ENCODE measurements at regions not wholly inside any gene's neighbourhood (a gene's known extent, or its start where the extent isn't known, plus 50 kb on each side); places are given as distances from the start of the nearest gene placed in this dataset.

GRCh38 chr7:131197920-131198615, 129.6 kb upstream of the MKLN1 start:
- DNase-seq: no peak

- DNase-seq: no peak
Measured at GRCh38 chr7:131202451-131202850, 125.2 kb upstream of the MKLN1 start.

GRCh38 chr7:131203291-131203976, 124.2 kb upstream of the MKLN1 start:
- no peak for DNase-seq

- DNase-seq: no peak
Measured at GRCh38 chr7:131208777-131209176, 118.9 kb upstream of the MKLN1 start.

- DNase-seq: no peak
Measured at GRCh38 chr7:131210618-131211017, 117.1 kb upstream of the MKLN1 start.

- DNase-seq: no peak
Measured at GRCh38 chr7:131211500-131211899, 116.2 kb upstream of the MKLN1 start.

GRCh38 chr7:131212114-131212513, 115.6 kb upstream of the MKLN1 start:
- DNase-seq: no peak

GRCh38 chr7:131218727-131219128, 108.9 kb upstream of the MKLN1 start:
- no peak for DNase-seq

GRCh38 chr7:131219312-131220041, 108.2 kb upstream of the MKLN1 start:
- no peak for DNase-seq

- DNase-seq: no peak
Measured at GRCh38 chr7:131221061-131221460, 106.6 kb upstream of the MKLN1 start.

- DNase-seq: no peak
Measured at GRCh38 chr7:131222171-131222570, 105.5 kb upstream of the MKLN1 start.

- no peak for DNase-seq
Measured at GRCh38 chr7:131223151-131223550, 104.5 kb upstream of the MKLN1 start.

- no peak for DNase-seq
Measured at GRCh38 chr7:131224996-131225395, 102.7 kb upstream of the MKLN1 start.

- no peak for DNase-seq
Measured at GRCh38 chr7:131225619-131226513, 101.8 kb upstream of the MKLN1 start.

GRCh38 chr7:131226514-131226865, 101.2 kb upstream of the MKLN1 start:
- DNase-seq: no peak

- peak; percentile 73 for DNase-seq
Measured at GRCh38 chr7:131231381-131232220, 96.1 kb upstream of the MKLN1 start.

- no peak for DNase-seq
Measured at GRCh38 chr7:131232768-131233167, 94.9 kb upstream of the MKLN1 start.

GRCh38 chr7:131233193-131233592, 94.5 kb upstream of the MKLN1 start:
- DNase-seq: no peak

- no peak for DNase-seq
Measured at GRCh38 chr7:131234719-131235488, 92.8 kb upstream of the MKLN1 start.

- peak; percentile 83 for DNase-seq
Measured at GRCh38 chr7:131235489-131236317, 92.0 kb upstream of the MKLN1 start.
